Breast epithelium (tissue), 4 donors: ENCODE measurements at regions not wholly inside any gene's neighbourhood (a gene's known extent, or its start where the extent isn't known, plus 50 kb on each side); places are given as distances from the start of the nearest gene placed in this dataset.
"Not testable (repeated sequence)": the region's sequence is repeated elsewhere in the genome, so short reads cannot be mapped to it uniquely, and the experiment has no call there.

Source experiments
- DNase-seq, 2 donors: peaks; one replicate each; pipeline ENCODE4 v3.0.0-alpha.2; 2019; ENCODE audit warnings: low spot score in 2 of 2
- H3K27ac ChIP-seq, 2 donors: fragments of 200-600 bp; sonication (generic) in 1 of 2; one replicate each; pipeline ENCODE4 v1.5.1; 2016 to 2019; ENCODE audit warnings: mild to moderate bottlenecking in 1 of 2
- H3K27me3 ChIP-seq, 2 donors: fragments of 200-600 bp; sonication (generic) in 1 of 2; one replicate each; pipeline versions ENCODE4 v1.5.1 to v1.6.0; 2017 to 2019; ENCODE audit warnings: control low read depth in 1 of 2, mild to moderate bottlenecking in 1 of 2
- H3K36me3 ChIP-seq: fragments of 200-600 bp; one replicate; pipeline ENCODE4 v1.5.1; 2019
- H3K4me1 ChIP-seq, 2 donors: fragments of 200-600 bp; sonication (generic); one replicate each; pipeline ENCODE4 v1.5.1; 2016 to 2019; ENCODE audit warnings: control low read depth in 1 of 2
- H3K4me3 ChIP-seq, 3 donors: fragments of 200-600 bp; sonication (generic); 1 replicate in 2 of 3; 2 replicates in 1 of 3; pipeline ENCODE4 v1.5.1; 2016 to 2019; ENCODE audit warnings: mild to moderate bottlenecking in 3 of 3, moderate library complexity in 2 of 3
- H3K9me3 ChIP-seq, 2 donors: fragments of 200-600 bp; sonication (generic) in 1 of 2; one replicate each; pipeline ENCODE4 v1.5.1; 2016 to 2019; ENCODE audit warnings: control low read depth in 1 of 2
- CTCF ChIP-seq, 3 donors: fragments of 450-650 bp; IDR thresholded peaks; one replicate each; pipeline ENCODE4 v1.5.1; 2016 to 2017; ENCODE audit warnings: antibody characterized with exemption in 3 of 3, mild to moderate bottlenecking in 3 of 3, moderate library complexity in 3 of 3
- POLR2A ChIP-seq: fragments of 450-650 bp; IDR thresholded peaks from one replicate; pipeline ENCODE4 v1.6.1; 2016; ENCODE audit warnings: antibody characterized with exemption, mild to moderate bottlenecking, moderate library complexity
- POLR2AphosphoS5 ChIP-seq, 3 donors: sonication (generic); formaldehyde crosslinking; IDR thresholded peaks; one replicate each; pipeline ENCODE4 v1.6.1; 2017; ENCODE audit warnings: antibody characterized with exemption in 3 of 3
- intact Hi-C: fragments of 100-400 bp; cut with DNase I; formaldehyde crosslinking; loops from one replicate; pipeline ENCODE4 v1.15.1; 2023; ENCODE audit warnings: low total_unique reads

- Histone ChIP-seq H3K36me3 (no peaks in the 10 kb centered on the region), H3K4me1 (no peaks in the 10 kb centered on the region), H3K9me3 (no peaks in the 10 kb centered on the region), H3K27ac (no peak overlapping the region), H3K27me3 (no peaks in the 10 kb centered on the region), H3K4me3 (no peak overlapping the region)
- intact Hi-C loops, result no loop called here
- no peak for DNase-seq
- TF ChIP-seq CTCF (IDR thresholded peaks at IDR 0.05), result no peak
- no peak for TF ChIP-seq POLR2AphosphoS5 (IDR thresholded peaks at IDR 0.05)
- no peak for TF ChIP-seq POLR2A
These were observed 882.8 kb downstream of the TBC1D32 start for GRCh38 chr6:120451508-120451907.

DNA sequence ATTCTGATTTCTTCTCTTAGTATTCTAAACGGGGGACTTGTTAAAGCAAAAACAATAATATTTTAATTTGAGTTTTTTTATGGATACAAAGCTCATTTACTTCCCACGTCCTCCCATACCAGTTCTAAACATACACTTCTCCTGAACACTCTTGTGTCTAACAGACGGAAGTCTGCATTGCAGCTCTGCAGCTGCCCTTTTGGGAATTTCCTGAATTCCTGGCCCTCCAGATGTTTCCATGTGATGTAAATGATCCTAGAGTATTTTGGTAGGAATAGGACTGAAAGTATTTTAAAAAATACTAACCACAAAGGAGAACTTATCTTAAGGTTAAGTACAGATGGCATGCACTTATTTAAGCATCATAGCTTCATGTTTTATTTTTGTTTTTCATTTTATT is 886.7 kb downstream of the TBC1D32 start:
- no peak for DNase-seq
- Histone ChIP-seq H3K4me1 (no peaks in the 10 kb centered on the region), H3K27me3 (no peaks in the 10 kb centered on the region), H3K27ac (no peak overlapping the region), H3K9me3 (no peaks in the 10 kb centered on the region), H3K36me3 (no peaks in the 10 kb centered on the region), H3K4me3 (no peak overlapping the region)
- TF ChIP-seq CTCF (IDR thresholded peaks at IDR 0.05) (no peak), POLR2A (no peak), POLR2AphosphoS5 (IDR thresholded peaks at IDR 0.05) (no peak)
- intact Hi-C loops, result no loop called here

DNA sequence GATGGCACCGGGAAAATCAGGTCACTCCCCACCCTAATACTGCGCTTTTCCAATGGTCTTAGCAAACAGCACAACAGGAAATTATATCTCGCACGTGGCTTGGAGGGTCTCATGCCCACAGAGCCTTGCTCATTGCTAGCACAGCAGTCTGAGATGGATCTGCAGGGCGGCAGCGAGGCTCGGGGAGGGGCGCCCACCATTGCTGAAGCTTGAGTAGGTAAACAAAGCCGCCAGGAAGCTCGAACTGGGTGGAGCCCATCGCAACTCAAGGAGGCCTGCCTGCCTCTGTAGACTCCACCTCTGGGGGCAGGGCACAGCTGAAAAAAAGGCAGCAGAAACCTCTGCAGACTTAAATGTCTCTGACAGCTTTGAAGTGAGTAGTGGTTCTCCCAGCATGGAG is 901.4 kb downstream of the TBC1D32 start:
- H3K27me3 ChIP-seq, intact Hi-C loops, H3K4me3 ChIP-seq, DNase-seq, H3K4me1 ChIP-seq, H3K36me3 ChIP-seq, H3K9me3 ChIP-seq, H3K27ac ChIP-seq: not testable (repeated sequence)

- H3K27ac ChIP-seq, result no peak overlapping the region
- no peak for DNase-seq
- intact Hi-C loops, result no loop called here
These were observed 902.4 kb downstream of the TBC1D32 start for GRCh38 chr6:120431841-120432240.

DNA sequence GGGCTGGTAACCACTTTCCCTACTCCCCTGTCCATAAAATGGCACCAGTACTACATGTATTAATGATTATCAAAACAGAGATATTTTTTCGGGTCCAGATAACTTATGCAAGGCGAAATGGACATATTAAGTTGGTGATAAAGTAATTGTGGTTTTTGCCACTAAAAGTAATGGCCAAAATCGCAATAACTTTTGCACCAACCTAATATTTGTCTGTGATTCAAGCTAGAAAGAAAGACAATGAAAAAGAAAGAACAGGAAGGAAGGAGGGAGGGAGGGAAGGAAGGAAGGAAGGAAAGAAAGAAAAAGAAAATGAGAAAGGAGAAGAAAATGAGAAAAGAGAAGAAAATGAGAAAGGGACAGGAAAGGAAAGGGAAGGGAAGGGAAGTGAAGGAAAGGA is 922.9 kb downstream of the TBC1D32 start:
- H3K4me1 ChIP-seq, result no peaks in the 10 kb centered on the region
- no peaks in the 10 kb centered on the region for H3K27me3 ChIP-seq
- intact Hi-C loops, result no loop called here
- H3K4me3 ChIP-seq, result no peak overlapping the region
- no peaks in the 10 kb centered on the region for H3K9me3 ChIP-seq
- DNase-seq, result no peak
- no peak overlapping the region for H3K27ac ChIP-seq
- TF ChIP-seq POLR2AphosphoS5 (IDR thresholded peaks at IDR 0.05) (no peak), CTCF (IDR thresholded peaks at IDR 0.05) (no peak), POLR2A (no peak)
- no peaks in the 10 kb centered on the region for H3K36me3 ChIP-seq

More at GRCh38 chr6:120431841-120432240, 902.4 kb downstream of the TBC1D32 start:
- Histone ChIP-seq H3K4me3 (no peak overlapping the region), H3K9me3 (no peaks in the 10 kb centered on the region), H3K27me3 (no peaks in the 10 kb centered on the region), H3K4me1 (no peaks in the 10 kb centered on the region), H3K36me3 (no peaks in the 10 kb centered on the region)
- TF ChIP-seq POLR2AphosphoS5 (IDR thresholded peaks at IDR 0.05) (no peak), CTCF (IDR thresholded peaks at IDR 0.05) (no peak), POLR2A (no peak)

DNA sequence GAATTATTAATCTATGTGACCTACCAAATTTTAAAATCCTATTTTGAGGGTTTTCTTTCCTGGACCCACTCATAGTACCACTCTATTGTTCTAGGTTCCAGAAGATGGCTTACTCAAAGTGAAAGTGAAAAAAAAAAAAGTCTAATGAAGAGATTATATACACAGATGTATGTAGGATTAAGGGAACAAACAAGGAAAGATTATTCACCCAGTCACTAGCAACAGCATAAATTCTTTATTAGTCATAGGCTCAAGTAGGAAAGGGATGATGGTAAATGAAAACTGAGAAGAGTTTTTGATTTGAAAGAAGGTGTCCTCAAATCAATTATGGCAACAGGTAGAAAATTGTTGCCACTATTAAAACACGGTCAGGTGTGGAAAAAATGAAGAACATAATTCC is 923.7 kb downstream of the TBC1D32 start:
- TF ChIP-seq POLR2A, result no peak
- no peak for TF ChIP-seq CTCF (IDR thresholded peaks at IDR 0.05)
- no peak for TF ChIP-seq POLR2AphosphoS5 (IDR thresholded peaks at IDR 0.05)
- no peak for DNase-seq

More for the DNA sequence above, 923.7 kb downstream of the TBC1D32 start:
- no peak overlapping the region for H3K27ac ChIP-seq
- H3K27me3 ChIP-seq, result no peaks in the 10 kb centered on the region
- H3K36me3 ChIP-seq, result no peaks in the 10 kb centered on the region
- no peaks in the 10 kb centered on the region for H3K9me3 ChIP-seq
- intact Hi-C loops, result no loop called here
- no peaks in the 10 kb centered on the region for H3K4me1 ChIP-seq
- no peak overlapping the region for H3K4me3 ChIP-seq
